A673 (cell line): ENCODE measurements at regions not wholly inside any gene's neighbourhood (a gene's known extent, or its start where the extent isn't known, plus 50 kb on each side); places are given as distances from the start of the nearest gene placed in this dataset.
A peak's percentile ranks its signal among the peaks of the same experiment; 100 is the strongest.
"Not testable (repeated sequence)": the region's sequence is repeated elsewhere in the genome, so short reads cannot be mapped to it uniquely, and the experiment has no call there.

ENCODE experiments used
- BruUV-seq: library from RNA; stranded (reverse); fragments of 400-500 nt; replicated peaks from 2 replicates; lab custom pipeline; 2021; lab: Mats Ljungman, UMichigan
- CTCF ChIA-PET: fragments of 300-600 bp; sonication (Branson Sonifier 250); formaldehyde crosslinking; loops from one replicate; lab custom pipeline; 2022; ENCODE audit warnings: antibody characterized with exemption; lab: Charles Lee
- POLR2A ChIA-PET: fragments of 300-600 bp; sonication (Branson Sonifier 250); formaldehyde crosslinking; loops from one replicate; lab custom pipeline; 2022; ENCODE audit warnings: antibody characterized with exemption; ENCODE audit not compliant: low non-redundant PET; lab: Charles Lee
- DNase-seq: peaks from one replicate; pipeline ENCODE4 v3.0.0-alpha.2; 2015; ENCODE audit warnings: low spot score
- H3K27ac ChIP-seq: fragments of 200-600 bp; sonication (generic); 2 replicates; pipeline ENCODE4 v1.5.1; 2016; ENCODE audit warnings: mixed run types, low read depth, mild to moderate bottlenecking, mixed read lengths, antibody characterized with exemption, low read length; ENCODE audit not compliant: poor library complexity, severe bottlenecking
- H3K27me3 ChIP-seq: fragments of 200-600 bp; sonication (generic); replicated peaks from 2 replicates; pipeline ENCODE4 v1.6.1; 2017; ENCODE audit warnings: mixed run types, low read depth, mild to moderate bottlenecking, mixed read lengths, antibody characterized with exemption, low read length; ENCODE audit not compliant: insufficient read depth, poor library complexity
- H3K36me3 ChIP-seq: fragments of 200-600 bp; sonication (generic); 2 replicates; pipeline ENCODE4 v1.6.1; 2016; ENCODE audit warnings: mixed run types, mild to moderate bottlenecking, mixed read lengths, antibody characterized with exemption, low read length; ENCODE audit not compliant: insufficient read depth, poor library complexity, severe bottlenecking
- H3K4me1 ChIP-seq: fragments of 200-600 bp; sonication (generic); 2 replicates; pipeline ENCODE4 v1.6.1; 2017; ENCODE audit warnings: mixed run types, mild to moderate bottlenecking, mixed read lengths, antibody characterized with exemption, low read length; ENCODE audit not compliant: insufficient read depth, poor library complexity, severe bottlenecking
- H3K4me3 ChIP-seq: fragments of 200-600 bp; sonication (generic); 2 replicates; pipeline ENCODE4 v1.5.1; 2016; ENCODE audit warnings: low read depth, mixed run types, mild to moderate bottlenecking, mixed read lengths, low read length; ENCODE audit not compliant: poor library complexity, severe bottlenecking
- H3K9me3 ChIP-seq: fragments of 200-600 bp; sonication (generic); 2 replicates; pipeline ENCODE4 v1.6.1; 2016; ENCODE audit warnings: mixed run types, low read depth, mild to moderate bottlenecking, mixed read lengths, antibody characterized with exemption, low read length; ENCODE audit not compliant: poor library complexity, severe bottlenecking
- EZH2 ChIP-seq: fragments of 200-600 bp; sonication (generic); IDR thresholded peaks from 2 replicates; pipeline ENCODE4 v1.6.1; 2017; ENCODE audit warnings: borderline replicate concordance, low read depth, mild to moderate bottlenecking, mixed read lengths, antibody characterized with exemption, low read length; ENCODE audit not compliant: poor library complexity, severe bottlenecking
- intact Hi-C: fragments of 100-400 bp; cut with micrococcal nuclease; formaldehyde crosslinking; loops from one replicate; pipeline ENCODE4 v1.10.0; 2022; ENCODE audit not compliant: unreplicated experiment
- TF ChIP-seq, protein P1 (sequence below): fragments of 300-800, 200-600 bp; sonication (generic); conservative IDR thresholded peaks from 2 replicates; pipeline ENCODE4 v1.5.1; 2017; ENCODE audit warnings: low read depth, mild to moderate bottlenecking, antibody characterized with exemption, low read length, moderate library complexity, mixed read lengths

DNA sequence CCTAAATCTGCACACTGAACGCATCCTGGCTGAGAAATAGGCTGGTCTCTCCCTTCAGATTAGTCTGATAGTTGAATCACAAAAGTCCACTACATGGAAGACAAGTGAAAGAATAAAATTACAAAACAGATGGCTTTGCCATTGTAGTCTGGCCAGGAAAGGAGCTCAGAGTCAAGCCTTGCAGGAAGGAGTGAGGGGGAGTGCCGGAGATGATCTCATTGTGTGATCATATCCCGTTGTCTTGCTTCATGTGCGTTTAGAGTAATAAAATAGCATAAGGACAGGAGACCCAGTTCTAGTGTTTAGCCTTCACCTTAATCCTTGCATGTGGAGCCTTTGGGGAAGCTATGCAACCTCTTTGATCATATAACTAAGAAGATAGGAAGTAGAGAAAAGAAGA lies 666.7 kb upstream of the RAG2 start:
- H3K27me3 ChIP-seq = no peaks in the 10 kb centered on the region
- peak; percentile 89 for DNase-seq
- H3K9me3 ChIP-seq = peaks cover 23% of the 10 kb centered on the region
- H3K27ac ChIP-seq = peak overlapping the region; percentile 33
- intact Hi-C loops = loop anchor here (5.0 kb wide), 1 partner anchor 257 kb away; no protein-coding TSS in a partner anchor
- peaks cover 18% of the 10 kb centered on the region for H3K4me1 ChIP-seq
- no peak overlapping the region for H3K4me3 ChIP-seq
- CTCF ChIA-PET = no interaction called here
- no peaks in the 10 kb centered on the region for H3K36me3 ChIP-seq
- no peak for TF ChIP-seq EZH2
- TF ChIP-seq, protein P1, sequence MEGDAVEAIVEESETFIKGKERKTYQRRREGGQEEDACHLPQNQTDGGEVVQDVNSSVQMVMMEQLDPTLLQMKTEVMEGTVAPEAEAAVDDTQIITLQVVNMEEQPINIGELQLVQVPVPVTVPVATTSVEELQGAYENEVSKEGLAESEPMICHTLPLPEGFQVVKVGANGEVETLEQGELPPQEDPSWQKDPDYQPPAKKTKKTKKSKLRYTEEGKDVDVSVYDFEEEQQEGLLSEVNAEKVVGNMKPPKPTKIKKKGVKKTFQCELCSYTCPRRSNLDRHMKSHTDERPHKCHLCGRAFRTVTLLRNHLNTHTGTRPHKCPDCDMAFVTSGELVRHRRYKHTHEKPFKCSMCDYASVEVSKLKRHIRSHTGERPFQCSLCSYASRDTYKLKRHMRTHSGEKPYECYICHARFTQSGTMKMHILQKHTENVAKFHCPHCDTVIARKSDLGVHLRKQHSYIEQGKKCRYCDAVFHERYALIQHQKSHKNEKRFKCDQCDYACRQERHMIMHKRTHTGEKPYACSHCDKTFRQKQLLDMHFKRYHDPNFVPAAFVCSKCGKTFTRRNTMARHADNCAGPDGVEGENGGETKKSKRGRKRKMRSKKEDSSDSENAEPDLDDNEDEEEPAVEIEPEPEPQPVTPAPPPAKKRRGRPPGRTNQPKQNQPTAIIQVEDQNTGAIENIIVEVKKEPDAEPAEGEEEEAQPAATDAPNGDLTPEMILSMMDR = no peak
- POLR2A ChIA-PET = interaction anchor here (0.5 to 0.6 kb wide), 2 partner anchors 13 to 889 kb away, joined by 3 read pairs; no protein-coding TSS in a partner anchor
- BruUV-seq = no TSS peak

DNA sequence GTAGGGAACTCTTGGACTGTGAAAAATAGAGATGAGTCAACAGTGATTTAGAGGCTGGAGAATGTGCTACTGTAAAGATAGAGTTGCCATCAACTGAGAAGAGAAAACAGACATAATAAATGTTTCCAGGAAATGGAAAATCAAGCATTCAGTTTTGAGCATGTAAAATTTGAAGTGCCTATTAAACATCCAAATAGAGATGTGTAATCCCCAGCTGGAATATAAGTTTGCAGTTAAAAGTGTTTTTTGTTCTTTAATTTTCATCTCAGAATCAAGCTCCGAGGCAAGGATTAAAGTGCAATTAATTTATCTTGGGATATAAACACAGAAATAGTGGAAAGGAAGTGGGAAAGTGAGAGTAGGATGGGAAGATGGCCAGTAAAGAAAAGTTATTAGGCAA lies 666.0 kb upstream of the RAG2 start:
- no peak overlapping the region for H3K4me3 ChIP-seq
- TF ChIP-seq, protein P1 = no peak
- no peak for TF ChIP-seq EZH2
- POLR2A ChIA-PET = interaction anchor here (0.6 kb wide), 1 partner anchor 888 kb away, joined by 3 read pairs; no protein-coding TSS in a partner anchor
- peaks cover 18% of the 10 kb centered on the region for H3K4me1 ChIP-seq
- no peaks in the 10 kb centered on the region for H3K36me3 ChIP-seq
- CTCF ChIA-PET = no interaction called here
- H3K27me3 ChIP-seq = no peaks in the 10 kb centered on the region
- H3K9me3 ChIP-seq = peaks cover 23% of the 10 kb centered on the region
- H3K27ac ChIP-seq = peak overlapping the region; percentile 33
- peak; percentile 91 for DNase-seq
- intact Hi-C loops = loop anchor here (5.0 kb wide), 1 partner anchor 257 kb away; no protein-coding TSS in a partner anchor
- BruUV-seq = no TSS peak

DNA sequence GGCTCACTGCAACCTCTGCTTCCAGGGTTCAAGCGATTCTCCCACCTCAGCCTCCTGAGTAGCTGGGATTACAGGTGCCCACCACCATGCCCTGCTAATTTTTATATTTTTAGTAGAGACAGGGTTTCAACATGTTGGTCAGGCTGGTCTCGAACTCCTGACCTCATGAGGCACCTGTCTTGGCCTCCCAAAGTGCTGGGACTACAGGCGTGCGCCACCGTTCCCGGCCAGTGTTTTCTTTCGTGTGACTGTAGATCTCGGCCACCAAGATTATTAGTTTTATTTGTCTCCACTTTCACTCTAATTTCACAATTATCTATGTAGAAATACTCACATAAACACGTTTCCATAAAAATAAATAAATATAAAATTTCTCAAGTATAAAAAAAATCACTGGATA lies 665.4 kb upstream of the RAG2 start:
- Histone ChIP-seq H3K4me1 (peaks cover 18% of the 10 kb centered on the region), H3K9me3 (peaks cover 23% of the 10 kb centered on the region)
- H3K27me3 ChIP-seq, CTCF ChIA-PET, H3K4me3 ChIP-seq, POLR2A ChIA-PET, DNase-seq, H3K27ac ChIP-seq, BruUV-seq, H3K36me3 ChIP-seq: not testable (repeated sequence)
- intact Hi-C loops = loop anchor here (5.0 kb wide), 1 partner anchor 256 kb away; no protein-coding TSS in a partner anchor

DNA sequence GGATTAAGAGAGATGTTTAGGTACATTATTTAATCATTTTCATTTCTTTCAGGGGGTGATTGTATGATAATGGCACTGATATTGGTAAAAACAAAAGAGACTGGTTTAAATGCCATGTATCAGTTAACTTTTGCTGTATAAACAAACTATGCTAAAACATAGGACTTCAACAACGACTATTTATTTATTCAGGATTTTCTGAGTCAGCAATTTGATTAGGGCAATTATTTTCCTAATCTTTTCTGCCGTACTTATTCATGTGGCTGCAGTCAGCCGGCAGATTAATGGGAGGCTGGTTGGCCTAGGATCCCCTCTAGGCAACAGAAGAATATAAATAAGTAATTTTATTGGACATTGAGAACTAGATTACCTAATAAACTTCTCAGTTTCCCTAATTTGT lies 661.7 kb upstream of the RAG2 start:
- no peaks in the 10 kb centered on the region for H3K9me3 ChIP-seq
- no peak overlapping the region for H3K4me3 ChIP-seq
- peaks cover 12% of the 10 kb centered on the region for H3K4me1 ChIP-seq
- POLR2A ChIA-PET = no interaction called here
- no peak overlapping the region for H3K27ac ChIP-seq
- no TSS peak for BruUV-seq
- DNase-seq = no peak
- CTCF ChIA-PET = no interaction called here
- intact Hi-C loops = loop anchor here (5.0 kb wide), 1 partner anchor 252 kb away; no protein-coding TSS in a partner anchor
- TF ChIP-seq, protein P1 = no peak
- no peak for TF ChIP-seq EZH2
- H3K27me3 ChIP-seq = no peaks in the 10 kb centered on the region
- no peaks in the 10 kb centered on the region for H3K36me3 ChIP-seq
